HG03064 (cell line): ENCODE measurements at regions not wholly inside any gene's neighbourhood (a gene's known extent, or its start where the extent isn't known, plus 50 kb on each side); places are given as distances from the start of the nearest gene placed in this dataset.

Experiments used
- ATAC-seq: cut with Tn5 transposase; IDR thresholded peaks from one replicate; pipeline ENCODE4 v1.9.1; 2021; ENCODE audit warnings: low read depth; ENCODE audit not compliant: unreplicated experiment

- no peak for ATAC-seq
Measured at GRCh38 chr1:207971331-207972219, 60.6 kb upstream of the CD34 start.

GRCh38 chr1:207970329-207971233 is 59.7 kb upstream of the CD34 start:
- ATAC-seq: no peak

- ATAC-seq: no peak
Measured at GRCh38 chr1:207969528-207969927, 58.6 kb upstream of the CD34 start.

- no peak for ATAC-seq
Measured at GRCh38 chr1:207968521-207969009, 57.6 kb upstream of the CD34 start.

GRCh38 chr1:207967703-207968102 is 56.8 kb upstream of the CD34 start:
- no peak for ATAC-seq

- ATAC-seq: no peak
Measured at GRCh38 chr1:207966521-207966920, 55.6 kb upstream of the CD34 start.

- ATAC-seq: no peak
Measured at GRCh38 chr1:207965392-207966387, 54.8 kb upstream of the CD34 start.

GRCh38 chr1:207964195-207964966 is 53.5 kb upstream of the CD34 start:
- no peak for ATAC-seq

GRCh38 chr1:207963427-207964194 is 52.7 kb upstream of the CD34 start:
- ATAC-seq: peak; percentile 84

GRCh38 chr1:207962716-207963426 is 51.9 kb upstream of the CD34 start:
- no peak for ATAC-seq
